Activated CD8-positive, alpha-beta memory T cell treated with anti-CD3 and anti-CD28 coated beads for 36 hours (primary cell): ENCODE measurements at regions not wholly inside any gene's neighbourhood (a gene's known extent, or its start where the extent isn't known, plus 50 kb on each side); places are given as distances from the start of the nearest gene placed in this dataset.
"Not testable (repeated sequence)": the region's sequence is repeated elsewhere in the genome, so short reads cannot be mapped to it uniquely, and the experiment has no call there.

Source experiments
- CTCF ChIA-PET: fragments of 350-600 bp; sonication (Branson Sonifier 250); formaldehyde crosslinking; loops from one replicate; lab custom pipeline; 2021; ENCODE audit warnings: antibody characterized with exemption; lab: Charles Lee
- POLR2A ChIA-PET: fragments of 350-600 bp; sonication (Branson Sonifier 250); formaldehyde crosslinking; loops from one replicate; lab custom pipeline; 2021; ENCODE audit warnings: antibody characterized with exemption; lab: Charles Lee

GRCh38 chr20:24418731-24419130 is 50.7 kb upstream of the SYNDIG1 start:
- ChIA-PET POLR2A (no interaction called here), CTCF (no interaction called here)

DNA sequence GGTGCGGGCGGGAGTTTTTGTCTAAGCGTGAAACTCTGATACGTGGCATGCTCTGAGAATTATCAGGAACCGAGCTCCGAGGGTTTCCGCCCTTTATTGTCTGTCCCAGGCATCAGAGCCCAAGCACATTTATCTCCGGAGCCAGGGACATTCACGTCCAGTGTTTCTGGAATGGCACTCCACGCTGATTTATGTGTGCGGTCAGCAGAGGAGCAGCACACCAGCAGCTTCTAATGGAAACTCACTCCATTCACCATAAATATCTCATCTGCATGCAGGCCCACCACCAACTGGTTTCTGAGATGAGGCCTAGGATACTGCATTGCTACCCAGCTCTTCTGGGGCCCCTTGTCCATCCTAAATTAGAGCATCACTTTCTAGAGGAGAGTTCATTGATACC is 51.9 kb upstream of the SYNDIG1 start:
- POLR2A ChIA-PET: no interaction called here
- CTCF ChIA-PET: no interaction called here

DNA sequence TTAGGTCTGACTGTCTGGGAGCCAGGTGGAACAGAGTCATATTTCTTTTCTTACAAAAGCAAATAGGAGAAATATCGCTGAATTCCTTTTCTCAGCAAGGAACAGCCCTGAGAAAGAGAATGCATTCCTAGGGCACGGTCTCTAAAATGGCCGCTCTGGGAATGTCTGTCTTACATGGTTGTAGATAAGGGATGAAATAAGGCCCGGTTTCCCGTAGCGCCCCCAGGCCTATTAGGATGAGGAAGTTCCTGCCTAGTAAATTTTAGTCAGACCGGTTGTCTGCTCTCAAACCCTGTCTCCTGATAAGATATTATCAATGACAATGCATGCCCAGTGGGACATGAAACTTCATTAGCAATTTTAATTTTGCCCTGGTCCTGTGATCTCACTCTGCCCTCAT is 54.0 kb upstream of the SYNDIG1 start:
- CTCF ChIA-PET, POLR2A ChIA-PET: not testable (repeated sequence)

DNA sequence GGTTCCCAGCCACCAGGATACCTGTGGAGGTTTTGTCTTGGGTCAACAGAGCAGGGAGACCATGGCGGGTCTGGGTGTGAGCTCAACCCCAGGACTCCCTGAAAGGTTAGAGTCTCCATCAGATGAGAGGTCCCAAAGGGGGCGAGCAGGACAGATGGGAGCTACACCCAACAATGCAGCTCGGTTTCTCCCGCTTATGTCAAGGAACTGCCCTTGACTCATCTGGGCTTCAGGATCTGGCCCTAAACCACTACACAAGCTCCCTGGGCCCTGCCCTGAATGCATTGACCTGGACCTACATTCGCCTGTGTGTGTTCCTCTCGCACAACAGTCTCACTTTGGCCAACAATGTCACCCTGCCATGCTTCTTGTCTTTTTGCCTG is 57.6 kb upstream of the SYNDIG1 start:
- CTCF ChIA-PET: no interaction called here
- POLR2A ChIA-PET: no interaction called here

DNA sequence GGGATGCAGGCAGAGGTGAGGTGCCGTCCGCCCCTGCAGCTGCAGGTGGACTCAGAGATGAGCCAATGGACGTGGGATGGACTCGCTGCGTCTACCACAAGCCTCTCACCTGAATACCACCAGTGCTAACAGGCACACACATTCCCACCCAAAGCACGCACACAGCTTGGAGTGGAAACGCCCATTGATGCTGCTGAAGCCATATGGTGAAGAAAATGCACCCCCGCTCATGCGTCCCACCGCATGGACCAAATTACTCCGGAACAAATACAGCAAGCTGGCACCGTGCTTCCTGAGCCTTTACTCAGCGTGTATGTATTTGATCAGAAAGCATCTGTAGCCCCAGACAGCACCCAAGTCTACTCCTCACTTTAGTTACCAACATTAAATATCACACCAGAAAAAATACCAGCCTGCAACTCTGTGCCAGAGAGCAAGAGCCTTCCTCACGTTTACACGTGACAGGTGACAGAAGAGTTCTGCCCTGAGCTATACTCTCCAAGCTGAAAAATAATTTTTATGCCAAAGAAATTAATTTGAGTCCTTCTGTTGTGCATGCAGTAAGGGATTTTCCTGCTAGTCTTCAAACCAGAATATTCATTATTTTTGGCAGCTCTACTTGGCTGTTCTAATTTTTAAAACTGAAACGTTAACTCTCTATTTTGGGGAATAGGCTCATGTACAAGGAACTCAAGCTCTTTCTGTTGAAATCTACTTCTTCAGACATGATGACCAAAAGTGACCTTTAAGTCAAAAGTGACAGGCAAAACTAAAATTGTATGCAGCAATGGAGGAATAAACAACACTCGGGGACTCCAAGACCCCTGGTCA is 58.2 kb upstream of the SYNDIG1 start:
- CTCF ChIA-PET: no interaction called here

DNA sequence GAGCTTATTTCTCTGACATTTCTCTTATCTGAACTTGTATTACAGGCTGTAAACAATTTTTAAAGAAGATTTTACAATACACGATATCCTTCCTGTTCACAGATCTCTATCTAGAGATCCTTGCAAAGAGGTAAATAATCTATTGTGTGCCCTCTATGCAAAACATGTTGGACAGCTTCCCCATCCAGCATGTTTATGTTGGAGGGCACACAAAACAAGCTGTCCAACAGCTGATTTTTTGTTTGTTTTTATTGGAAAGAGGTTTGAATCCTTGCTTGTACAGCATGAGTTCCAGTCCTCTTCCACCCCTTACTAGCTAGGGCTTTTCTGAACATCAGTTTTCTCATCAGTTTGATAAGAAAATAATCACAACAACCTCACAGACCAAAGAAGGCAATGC is 62.3 kb upstream of the SYNDIG1 start:
- CTCF ChIA-PET: no interaction called here
- POLR2A ChIA-PET: no interaction called here

More for the DNA sequence above, 58.2 kb upstream of the SYNDIG1 start:
- POLR2A ChIA-PET: no interaction called here

DNA sequence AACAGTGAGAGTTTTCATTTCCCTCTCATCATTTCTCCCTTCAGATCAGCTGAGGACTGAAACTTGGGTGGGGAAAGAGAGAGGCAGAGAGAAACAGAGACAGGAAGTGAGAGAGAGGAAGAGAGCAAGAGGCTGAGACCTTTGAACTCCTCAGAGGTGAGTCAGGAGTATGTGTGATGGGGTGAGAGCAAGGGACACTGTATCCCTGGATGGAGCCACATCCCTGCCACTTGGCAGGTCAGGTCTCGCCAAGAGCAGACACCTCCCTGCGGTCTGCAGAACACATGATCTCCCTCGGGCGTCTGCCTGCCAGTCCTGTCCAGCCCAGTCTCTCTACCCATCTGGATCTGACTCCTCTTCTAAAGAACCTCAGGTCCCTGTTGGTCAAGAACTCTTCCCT is 62.7 kb upstream of the SYNDIG1 start:
- ChIA-PET CTCF (no interaction called here), POLR2A (no interaction called here)

- ChIA-PET CTCF (no interaction called here), POLR2A (no interaction called here)
Measured at GRCh38 chr20:24406251-24406650, 63.2 kb upstream of the SYNDIG1 start.

GRCh38 chr20:24405810-24406209 is 63.6 kb upstream of the SYNDIG1 start:
- ChIA-PET POLR2A (no interaction called here), CTCF (no interaction called here)

DNA sequence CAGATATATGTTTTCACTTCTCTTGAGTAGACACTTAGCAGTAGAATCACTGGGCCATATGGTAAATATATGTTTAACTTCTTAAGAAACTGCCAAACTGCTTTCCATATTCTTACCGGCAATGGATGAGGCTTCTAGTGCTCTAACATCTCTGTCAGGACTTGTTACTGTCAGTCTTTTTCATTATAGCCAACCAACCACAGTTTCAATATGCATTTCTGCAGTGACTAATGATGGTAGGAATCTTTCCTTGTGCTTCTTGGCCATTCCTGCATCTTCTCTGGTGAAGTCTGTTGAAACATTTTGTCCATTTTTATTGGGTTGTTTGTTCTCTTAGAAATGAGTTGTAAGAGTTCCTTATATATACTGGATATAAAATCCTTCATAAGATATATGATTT is 66.0 kb upstream of the SYNDIG1 start:
- CTCF ChIA-PET: no interaction called here
- POLR2A ChIA-PET: no interaction called here

DNA sequence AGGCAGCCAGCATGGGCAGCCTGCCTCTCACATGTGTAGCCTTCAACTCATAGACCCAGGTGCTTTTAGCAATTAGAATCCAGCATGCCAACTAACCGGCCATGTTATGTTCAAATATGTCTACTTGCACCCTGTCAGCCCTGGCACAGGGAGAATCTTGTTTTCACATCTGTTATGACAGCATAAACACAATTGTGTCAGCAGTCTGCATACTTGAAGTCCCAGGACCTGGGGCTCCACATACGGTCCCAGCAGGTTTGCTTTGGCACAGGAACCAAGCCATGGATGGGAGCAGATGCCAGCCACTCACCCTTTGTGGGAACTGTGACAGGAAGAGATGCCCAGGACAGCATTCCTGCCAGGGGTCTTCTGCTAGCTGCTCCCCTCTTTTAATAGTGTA is 67.2 kb upstream of the SYNDIG1 start:
- ChIA-PET CTCF (no interaction called here), POLR2A (no interaction called here)

DNA sequence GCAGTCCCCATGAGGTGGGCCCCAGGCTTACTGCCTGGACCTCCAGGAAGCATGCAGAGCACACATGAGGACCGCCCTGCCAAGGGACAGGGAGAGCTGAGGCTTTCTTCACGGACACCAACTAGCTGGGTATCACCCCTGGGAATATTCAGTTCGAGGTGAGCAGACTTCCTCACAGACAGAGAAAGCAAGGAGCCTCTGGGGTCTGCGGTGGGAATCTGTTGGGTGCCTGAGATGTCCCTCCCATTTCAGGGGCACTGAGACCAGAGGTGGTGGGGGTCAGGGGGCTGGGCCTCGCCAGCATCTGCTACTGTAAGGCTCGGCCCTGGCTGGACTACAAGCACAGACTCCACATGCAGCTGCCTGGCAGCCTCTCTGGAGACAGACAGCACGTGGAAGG is 74.3 kb upstream of the SYNDIG1 start:
- ChIA-PET POLR2A (no interaction called here), CTCF (no interaction called here)

DNA sequence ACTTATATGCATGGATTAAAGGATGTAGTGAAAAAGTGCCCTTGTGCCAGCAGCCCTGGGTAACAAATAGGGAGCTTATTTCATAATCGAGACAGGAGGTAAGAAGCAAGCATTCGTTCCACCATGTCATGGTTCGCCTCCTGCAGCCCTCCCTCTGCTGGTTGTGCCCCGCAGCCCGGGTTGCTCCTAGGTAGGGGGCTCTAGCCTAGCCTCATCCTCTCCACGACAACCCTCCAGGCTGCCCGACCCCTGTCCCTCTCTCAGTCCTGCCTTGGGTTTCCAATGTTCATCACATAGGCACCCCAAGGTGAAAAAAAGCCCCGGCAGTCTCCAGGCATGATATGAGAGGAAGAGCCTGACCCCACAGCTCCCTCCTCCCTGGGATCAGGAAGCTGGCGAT is 75.5 kb upstream of the SYNDIG1 start:
- ChIA-PET POLR2A (no interaction called here), CTCF (interaction anchor here (0.7 kb wide), 1 partner anchor 31 kb away, joined by 3 read pairs; no protein-coding TSS in a partner anchor)

DNA sequence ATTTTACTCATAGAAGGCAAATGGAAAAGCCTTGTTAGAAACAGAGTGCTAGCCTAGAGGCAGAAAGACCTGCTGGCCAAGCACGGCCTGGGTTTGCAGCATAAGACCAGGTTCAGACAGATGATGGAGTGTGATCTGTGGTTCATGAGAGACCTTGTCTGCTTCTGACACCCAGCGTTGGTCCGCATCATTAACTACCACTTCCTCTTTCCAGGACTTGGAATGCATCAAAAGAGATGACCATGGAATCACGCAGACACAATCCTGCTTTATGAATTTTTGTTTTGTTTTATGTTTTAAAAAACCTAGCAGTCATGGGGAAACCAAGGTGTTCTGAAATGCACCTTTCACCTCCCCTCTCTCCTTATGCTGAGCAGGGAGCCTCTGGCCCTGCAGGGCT is 76.8 kb upstream of the SYNDIG1 start:
- POLR2A ChIA-PET: no interaction called here

DNA sequence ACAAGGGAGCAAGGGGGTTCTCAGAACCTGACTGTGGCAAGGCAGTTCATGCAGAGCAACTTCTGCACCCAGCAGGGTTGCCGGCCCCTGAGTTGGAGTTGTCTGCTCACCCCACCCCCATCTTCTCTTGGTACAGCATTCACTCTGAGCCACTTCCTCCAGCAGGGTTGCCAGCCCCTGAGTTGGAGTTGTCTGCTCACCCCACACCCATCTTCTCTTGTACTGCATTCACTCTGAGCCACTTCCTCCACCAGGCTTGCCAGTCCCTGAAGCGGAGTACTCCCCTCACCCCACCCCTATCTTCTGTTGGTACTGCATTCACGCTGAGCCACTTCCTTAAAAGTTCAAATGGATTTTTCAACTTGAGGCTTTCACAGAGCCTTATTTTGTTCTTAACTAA is 79.7 kb upstream of the SYNDIG1 start:
- CTCF ChIA-PET: no interaction called here
- POLR2A ChIA-PET: no interaction called here

More for the DNA sequence above, 76.8 kb upstream of the SYNDIG1 start:
- CTCF ChIA-PET: no interaction called here

DNA sequence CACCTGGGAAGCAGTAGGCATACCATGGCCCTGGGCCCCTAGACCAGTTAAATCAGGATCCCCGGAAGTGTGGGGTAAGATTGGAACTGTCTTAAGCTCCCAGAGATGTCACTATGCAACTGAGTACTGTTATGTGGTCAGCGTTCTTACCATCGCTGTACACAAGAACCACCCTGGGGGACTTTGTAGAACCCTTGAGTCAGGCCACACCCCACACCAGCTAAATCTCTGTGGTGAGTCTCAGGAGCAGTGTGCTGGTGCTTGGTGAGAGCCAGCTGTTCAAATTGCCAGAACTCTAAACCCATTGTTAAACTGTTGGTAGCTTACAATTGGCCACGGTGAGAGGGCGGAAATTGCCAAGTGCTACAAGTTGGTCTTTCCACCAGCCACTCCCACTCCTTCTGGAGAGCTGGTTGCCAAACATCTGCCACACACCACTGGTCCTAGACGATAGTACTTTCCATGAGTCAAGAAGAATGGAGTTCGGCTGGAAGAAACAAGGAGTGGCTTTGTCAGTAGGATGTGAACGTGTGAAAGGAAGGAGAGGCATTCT is 80.5 kb upstream of the SYNDIG1 start:
- CTCF ChIA-PET: no interaction called here
- POLR2A ChIA-PET: no interaction called here

- ChIA-PET POLR2A (no interaction called here), CTCF (no interaction called here)
Measured at GRCh38 chr20:24385547-24385946, 83.9 kb upstream of the SYNDIG1 start.

DNA sequence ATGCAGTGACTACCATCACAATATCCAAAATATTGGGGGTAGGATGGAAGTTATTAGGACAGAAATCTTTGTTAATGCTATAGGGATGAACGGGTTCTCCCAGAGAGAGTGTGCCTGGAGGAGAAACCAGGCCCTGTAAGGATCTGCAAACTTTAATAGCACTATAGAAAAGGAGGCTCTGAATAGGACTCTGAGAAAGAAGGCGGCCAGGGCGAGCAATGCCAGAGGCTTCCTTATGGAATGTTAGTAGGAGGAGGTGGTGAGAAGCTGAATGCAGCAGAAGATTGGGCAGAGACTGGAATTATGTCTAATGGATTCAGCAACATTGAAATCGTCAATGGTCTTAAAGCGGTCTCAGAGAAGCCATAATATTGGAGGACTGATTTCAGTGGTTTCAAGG is 84.6 kb upstream of the SYNDIG1 start:
- CTCF ChIA-PET: no interaction called here
- POLR2A ChIA-PET: no interaction called here

DNA sequence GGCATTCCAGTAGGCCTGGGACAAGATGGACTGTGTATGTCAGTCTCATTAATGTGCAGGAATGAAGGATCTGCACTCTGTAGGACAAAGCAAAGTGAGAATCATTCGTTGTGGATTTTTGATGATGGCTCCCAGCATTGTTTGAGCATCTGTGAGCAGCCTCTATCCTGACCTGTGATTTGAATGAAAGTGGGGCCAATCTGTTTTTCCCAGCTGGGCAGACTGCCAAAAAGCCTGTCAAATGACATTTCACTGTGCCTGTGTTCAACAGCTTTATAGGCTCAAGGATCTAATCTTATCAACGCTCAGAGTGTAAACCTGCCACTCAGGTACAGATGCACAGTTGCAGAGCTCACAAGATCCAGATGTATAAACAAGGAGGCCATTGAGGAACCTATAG is 86.7 kb upstream of the SYNDIG1 start:
- ChIA-PET CTCF (no interaction called here), POLR2A (no interaction called here)

DNA sequence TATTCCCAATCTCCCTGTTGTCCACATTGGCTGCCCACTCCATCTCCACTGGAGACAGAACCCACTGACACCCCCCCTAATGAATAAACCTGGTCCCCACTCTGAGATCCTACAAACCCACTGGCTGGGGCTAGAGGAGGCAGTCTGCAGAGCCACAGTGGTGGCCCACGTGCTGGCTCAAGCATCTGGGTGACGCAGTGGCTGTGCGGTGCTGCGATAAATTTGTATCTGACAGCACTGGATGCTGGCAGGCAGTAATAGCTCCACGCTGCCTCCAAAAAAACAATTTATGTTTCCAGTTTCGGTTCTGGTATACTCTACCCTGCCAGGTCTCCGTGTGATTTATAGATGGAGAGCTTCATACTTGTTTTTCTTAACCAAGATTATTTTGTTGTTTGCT is 87.1 kb upstream of the SYNDIG1 start:
- POLR2A ChIA-PET: no interaction called here
- CTCF ChIA-PET: no interaction called here

DNA sequence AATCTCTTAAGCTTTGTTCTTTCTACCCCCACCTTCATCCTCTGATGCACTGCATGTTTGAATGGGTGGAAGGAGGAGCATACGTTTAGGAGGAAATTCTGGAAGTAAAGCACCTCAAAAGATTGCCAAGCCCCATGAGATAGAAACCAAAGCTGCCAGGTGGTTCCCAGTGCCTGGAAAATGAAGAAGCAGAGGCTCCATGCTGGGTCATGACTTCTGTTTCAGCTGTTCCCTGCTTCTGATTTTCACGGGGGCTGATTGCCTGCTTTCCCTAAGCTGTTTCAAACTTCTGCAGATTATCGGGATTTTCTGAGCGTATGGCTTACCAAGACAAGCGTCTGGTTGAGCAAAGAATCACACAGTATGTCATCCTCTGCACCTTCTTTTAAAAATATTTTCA is 87.5 kb upstream of the SYNDIG1 start:
- POLR2A ChIA-PET: no interaction called here

More for the DNA sequence above, 87.5 kb upstream of the SYNDIG1 start:
- CTCF ChIA-PET: no interaction called here
